NB4 (cell line): ENCODE measurements at regions not wholly inside any gene's neighbourhood (a gene's known extent, or its start where the extent isn't known, plus 50 kb on each side); places are given as distances from the start of the nearest gene placed in this dataset.

Source experiments
- CTCF ChIP-seq: IDR thresholded peaks from one replicate; pipeline ENCODE4 v1.5.1; 2012; ENCODE audit warnings: low read depth, low read length
- POLR2A ChIP-seq: IDR thresholded peaks from 2 replicates; pipeline ENCODE4 v1.6.1; 2011; ENCODE audit warnings: mild to moderate bottlenecking; ENCODE audit not compliant: insufficient read length; ENCODE audit errors: extremely low read depth

DNA sequence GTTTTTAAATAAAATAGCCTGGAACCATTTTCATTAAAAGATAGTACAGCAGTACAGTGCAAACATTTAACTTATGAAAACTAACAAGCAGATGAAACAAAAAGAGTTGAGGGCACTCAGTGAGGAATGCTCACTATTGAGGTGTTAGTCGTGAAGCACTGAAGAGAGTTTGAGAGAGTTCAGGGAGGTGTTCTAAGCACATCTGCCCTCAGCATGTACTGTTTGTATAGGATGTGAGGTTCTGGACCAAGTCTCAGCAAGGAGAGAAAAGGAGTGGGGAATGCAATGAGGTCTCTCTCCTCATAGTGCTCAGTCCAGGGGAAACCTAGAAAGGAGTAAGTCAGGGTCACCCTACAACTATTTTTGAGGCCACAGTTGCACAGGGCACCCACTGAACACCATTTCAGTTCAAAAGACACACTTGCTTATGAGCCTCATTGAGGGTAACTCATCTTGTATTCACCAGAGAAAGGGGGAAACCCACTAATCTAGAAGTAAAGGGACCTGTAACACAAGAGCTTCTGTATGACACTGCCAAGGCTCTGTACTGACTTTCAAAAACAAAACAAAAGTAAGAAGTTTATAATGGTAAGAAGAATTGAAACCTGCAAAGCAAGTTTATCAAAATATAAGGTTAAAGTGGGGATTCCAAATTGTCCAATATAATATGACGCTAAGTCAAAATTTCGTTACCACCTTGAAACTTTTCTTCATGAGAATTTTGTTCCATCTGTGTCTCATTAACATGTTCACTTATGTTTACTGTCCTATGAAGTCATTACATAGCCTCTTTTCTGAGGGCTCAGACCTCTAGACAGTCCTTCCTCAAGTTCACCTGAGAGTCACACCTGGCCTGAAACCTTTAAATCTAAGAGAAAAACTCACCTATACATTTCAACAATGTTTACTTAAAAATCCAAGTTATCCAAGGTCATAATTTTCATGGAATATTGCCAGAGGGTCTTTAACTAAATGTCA is 275.3 kb downstream of the ETS1 start:
- TF ChIP-seq CTCF (no peak), POLR2A (no peak)
